Parathyroid adenoma (tissue), 2 donors: ENCODE measurements at regions not wholly inside any gene's neighbourhood (a gene's known extent, or its start where the extent isn't known, plus 50 kb on each side); places are given as distances from the start of the nearest gene placed in this dataset.

Source experiments
- H2AFZ ChIP-seq: fragments of 300-600 bp; sonication (generic); one replicate; pipeline ENCODE4 v1.7.0; 2017; ENCODE audit warnings: antibody characterized with exemption, mild to moderate bottlenecking
- H3K27ac ChIP-seq: fragments of 300-600 bp; sonication (generic); one replicate; pipeline ENCODE4 v1.7.0; 2017
- H3K27me3 ChIP-seq: fragments of 300-600 bp; sonication (generic); one replicate; pipeline ENCODE4 v1.7.0; 2017; ENCODE audit warnings: low read length; ENCODE audit not compliant: control insufficient read depth, insufficient read depth
- H3K36me3 ChIP-seq: fragments of 300-600 bp; sonication (generic); one replicate; pipeline ENCODE4 v1.7.0; 2017; ENCODE audit warnings: low read length; ENCODE audit not compliant: control insufficient read depth, insufficient read depth
- H3K4me1 ChIP-seq: fragments of 300-600 bp; sonication (generic); one replicate; pipeline ENCODE4 v1.7.0; 2017; ENCODE audit warnings: control low read depth
- H3K4me2 ChIP-seq: fragments of 300-600 bp; sonication (generic); one replicate; pipeline ENCODE4 v1.7.0; 2017; ENCODE audit warnings: low read length
- H3K4me3 ChIP-seq: fragments of 300-600 bp; sonication (generic); one replicate; pipeline ENCODE4 v1.7.0; 2017; ENCODE audit warnings: low read depth, low read length
- H3K79me2 ChIP-seq: fragments of 300-600 bp; sonication (generic); one replicate; pipeline ENCODE4 v1.7.0; 2017; ENCODE audit warnings: control low read depth
- H3K9ac ChIP-seq: fragments of 300-600 bp; sonication (generic); one replicate; pipeline ENCODE4 v1.7.0; 2017; ENCODE audit warnings: mild to moderate bottlenecking
- H3K9me3 ChIP-seq: fragments of 300-600 bp; sonication (generic); one replicate; pipeline ENCODE4 v1.7.0; 2017; ENCODE audit warnings: low read length; ENCODE audit not compliant: control insufficient read depth
- TF ChIP-seq, protein P1 (sequence below): fragments of 300-600 bp; sonication (generic); IDR thresholded peaks from one replicate; pipeline ENCODE4 v1.7.0; 2017; ENCODE audit warnings: antibody characterized with exemption, mild to moderate bottlenecking
- donor health status: primary hyperparathyroidism.

DNA sequence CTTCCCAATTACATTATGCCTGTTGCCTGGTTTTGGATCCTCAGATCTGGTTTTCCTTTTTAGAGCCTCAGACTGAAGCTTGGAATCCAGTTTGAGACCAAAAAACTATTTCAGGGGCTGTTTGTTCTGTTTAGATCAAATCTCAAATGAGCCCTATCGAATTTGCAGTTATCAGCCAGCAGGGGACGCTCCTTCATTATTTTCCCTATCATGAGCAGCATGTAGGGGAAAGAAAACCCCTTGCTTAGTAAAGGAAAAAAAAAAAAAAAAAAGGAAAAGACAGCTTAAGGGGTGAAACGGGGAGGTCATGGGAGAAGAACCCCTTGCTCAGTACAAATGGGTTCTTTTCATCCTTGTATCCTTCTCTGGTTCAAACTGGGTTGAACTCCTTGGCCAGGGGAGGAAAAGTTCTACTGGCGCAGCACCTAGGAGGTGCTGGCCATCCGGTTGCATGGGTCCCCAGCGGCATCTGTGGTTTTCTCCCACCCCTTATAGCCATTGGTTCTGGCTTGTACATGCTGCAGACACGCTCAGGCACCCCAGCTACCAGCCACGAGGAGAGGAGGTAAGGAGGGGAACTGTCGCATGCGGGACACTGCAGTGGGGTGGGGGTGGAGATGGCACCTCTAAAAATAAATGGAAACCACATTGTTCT, 1375.1 kb upstream of the ALCAM start:
- TF ChIP-seq, protein P1, sequence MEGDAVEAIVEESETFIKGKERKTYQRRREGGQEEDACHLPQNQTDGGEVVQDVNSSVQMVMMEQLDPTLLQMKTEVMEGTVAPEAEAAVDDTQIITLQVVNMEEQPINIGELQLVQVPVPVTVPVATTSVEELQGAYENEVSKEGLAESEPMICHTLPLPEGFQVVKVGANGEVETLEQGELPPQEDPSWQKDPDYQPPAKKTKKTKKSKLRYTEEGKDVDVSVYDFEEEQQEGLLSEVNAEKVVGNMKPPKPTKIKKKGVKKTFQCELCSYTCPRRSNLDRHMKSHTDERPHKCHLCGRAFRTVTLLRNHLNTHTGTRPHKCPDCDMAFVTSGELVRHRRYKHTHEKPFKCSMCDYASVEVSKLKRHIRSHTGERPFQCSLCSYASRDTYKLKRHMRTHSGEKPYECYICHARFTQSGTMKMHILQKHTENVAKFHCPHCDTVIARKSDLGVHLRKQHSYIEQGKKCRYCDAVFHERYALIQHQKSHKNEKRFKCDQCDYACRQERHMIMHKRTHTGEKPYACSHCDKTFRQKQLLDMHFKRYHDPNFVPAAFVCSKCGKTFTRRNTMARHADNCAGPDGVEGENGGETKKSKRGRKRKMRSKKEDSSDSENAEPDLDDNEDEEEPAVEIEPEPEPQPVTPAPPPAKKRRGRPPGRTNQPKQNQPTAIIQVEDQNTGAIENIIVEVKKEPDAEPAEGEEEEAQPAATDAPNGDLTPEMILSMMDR = no peak
- H3K4me3 ChIP-seq = no peak overlapping the region
- H3K4me1 ChIP-seq = no peaks in the 10 kb centered on the region
- H3K4me2 ChIP-seq = no peak overlapping the region
- H3K27me3 ChIP-seq = no peaks in the 10 kb centered on the region
- no peaks in the 10 kb centered on the region for H3K9me3 ChIP-seq
- H3K9ac ChIP-seq = no peak overlapping the region
- H2AFZ ChIP-seq = no peak overlapping the region
- H3K27ac ChIP-seq = no peak overlapping the region
- no peaks in the 10 kb centered on the region for H3K79me2 ChIP-seq
- no peaks in the 10 kb centered on the region for H3K36me3 ChIP-seq

DNA sequence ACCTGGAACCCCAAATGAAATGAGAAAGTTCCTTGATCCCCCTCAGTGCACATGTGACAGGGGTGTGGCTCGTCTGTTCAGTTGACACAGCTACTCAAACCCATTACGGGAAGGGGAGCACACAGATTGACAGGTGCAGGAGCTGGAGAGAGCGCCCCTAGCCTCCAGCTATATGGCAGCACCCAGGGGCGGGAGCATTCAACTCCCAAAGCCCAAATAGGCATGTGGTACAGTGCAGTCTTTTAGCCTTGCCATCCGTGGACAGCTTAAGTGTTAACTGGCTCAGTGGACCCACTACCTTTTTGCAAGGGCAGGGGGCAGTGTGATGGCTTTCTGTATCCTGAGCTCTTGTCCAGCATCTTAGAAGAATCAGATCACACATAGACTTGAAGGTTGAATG, 1374.2 kb upstream of the ALCAM start:
- no peak overlapping the region for H3K4me2 ChIP-seq
- H3K36me3 ChIP-seq = no peaks in the 10 kb centered on the region
- H3K9ac ChIP-seq = no peak overlapping the region
- no peaks in the 10 kb centered on the region for H3K9me3 ChIP-seq
- no peaks in the 10 kb centered on the region for H3K27me3 ChIP-seq
- no peak overlapping the region for H3K27ac ChIP-seq
- TF ChIP-seq, protein P1 = no peak
- no peak overlapping the region for H3K4me3 ChIP-seq
- H3K79me2 ChIP-seq = no peaks in the 10 kb centered on the region
- no peaks in the 10 kb centered on the region for H3K4me1 ChIP-seq
- H2AFZ ChIP-seq = no peak overlapping the region

DNA sequence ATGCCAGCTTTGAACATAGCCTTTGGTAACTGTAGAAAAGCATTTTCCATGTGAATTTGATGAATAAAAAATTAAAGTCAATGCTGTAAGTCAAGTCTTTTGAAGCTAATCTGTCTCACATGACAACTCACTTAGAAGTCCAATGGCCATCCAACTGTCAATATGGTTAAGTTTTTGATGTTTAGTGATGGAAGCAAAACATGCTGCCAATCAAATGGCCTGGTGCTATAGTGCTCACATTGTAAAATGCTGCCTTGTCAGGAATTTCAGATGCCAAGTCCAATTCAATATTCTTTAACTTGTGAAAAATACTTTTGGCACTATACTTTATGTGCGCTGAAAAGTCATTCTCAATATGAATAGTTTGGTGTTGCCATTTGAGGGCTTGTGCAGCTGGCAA, 1361.8 kb upstream of the ALCAM start:
- no peak overlapping the region for H3K4me3 ChIP-seq
- H3K4me2 ChIP-seq = no peak overlapping the region
- no peaks in the 10 kb centered on the region for H3K4me1 ChIP-seq
- H3K9ac ChIP-seq = no peak overlapping the region
- TF ChIP-seq, protein P1 = no peak
- H2AFZ ChIP-seq = no peak overlapping the region
- H3K79me2 ChIP-seq = no peaks in the 10 kb centered on the region
- no peaks in the 10 kb centered on the region for H3K36me3 ChIP-seq
- no peak overlapping the region for H3K27ac ChIP-seq
- no peaks in the 10 kb centered on the region for H3K9me3 ChIP-seq
- H3K27me3 ChIP-seq = no peaks in the 10 kb centered on the region

DNA sequence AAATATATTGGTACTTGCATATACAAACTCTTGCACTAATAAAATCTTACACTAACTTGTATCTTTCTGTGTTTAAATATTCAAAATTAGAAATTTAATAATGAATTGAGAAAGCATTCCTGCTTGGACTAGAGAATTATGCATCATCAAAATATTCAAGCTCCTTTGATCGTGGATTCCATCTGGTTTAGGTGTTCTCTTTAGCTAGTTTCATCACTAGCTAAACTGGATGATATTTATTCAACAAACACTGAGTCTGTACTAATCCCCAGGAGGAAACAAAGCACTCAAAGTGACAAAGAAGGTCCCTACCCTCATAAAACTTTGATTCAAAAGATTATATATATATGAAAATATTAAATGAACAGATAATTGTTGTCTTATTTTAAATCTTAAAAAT, 1360.9 kb upstream of the ALCAM start:
- Histone ChIP-seq H3K79me2 (no peaks in the 10 kb centered on the region), H3K4me3 (no peak overlapping the region), H3K4me2 (no peak overlapping the region), H2AFZ (no peak overlapping the region), H3K27ac (no peak overlapping the region), H3K9ac (no peak overlapping the region), H3K9me3 (no peaks in the 10 kb centered on the region), H3K36me3 (no peaks in the 10 kb centered on the region), H3K4me1 (no peaks in the 10 kb centered on the region), H3K27me3 (no peaks in the 10 kb centered on the region)
- TF ChIP-seq, protein P1 = no peak

DNA sequence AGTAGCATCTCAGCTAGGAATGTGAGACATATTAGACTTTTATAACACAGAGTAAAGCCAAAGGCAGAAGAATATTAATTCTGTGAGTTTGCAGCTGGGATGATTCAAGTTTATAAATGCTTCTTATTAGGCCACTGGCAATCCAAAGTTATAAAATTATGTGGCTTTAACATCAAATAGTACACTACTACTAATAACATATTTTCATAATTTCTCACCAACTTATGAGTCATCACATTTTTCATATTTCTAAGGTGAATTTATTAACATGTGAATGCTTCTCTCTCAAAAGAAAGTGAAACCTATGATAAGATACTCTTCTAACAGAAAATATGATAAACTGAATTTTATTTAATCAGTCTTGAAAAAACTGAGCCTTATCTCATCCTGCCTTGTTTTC, 1348.2 kb upstream of the ALCAM start:
- TF ChIP-seq, protein P1 = no peak
- Histone ChIP-seq H3K36me3 (no peaks in the 10 kb centered on the region), H3K4me3 (no peak overlapping the region), H3K27me3 (no peaks in the 10 kb centered on the region), H2AFZ (no peak overlapping the region), H3K27ac (no peak overlapping the region), H3K9me3 (no peaks in the 10 kb centered on the region), H3K79me2 (no peaks in the 10 kb centered on the region), H3K9ac (no peak overlapping the region), H3K4me1 (no peaks in the 10 kb centered on the region), H3K4me2 (no peak overlapping the region)
